ENCODE measurements at regions not wholly inside any gene's neighbourhood (a gene's known extent, or its start where the extent isn't known, plus 50 kb on each side); places are given as distances from the start of the nearest gene placed in this dataset.

- ChIA-PET POLR2A (no interaction called here), CTCF (no interaction called here)
- Histone ChIP-seq H3K9me3 (ENCODE audit: control insufficient read depth, insufficient read depth, low read depth, low read length) (no peaks in the 10 kb centered on the region), H3K4me3 (ENCODE audit: low read depth, low read length) (no peak overlapping the region), H3K27ac (ENCODE audit: extremely low read depth, low read depth, low read length) (no peak overlapping the region), H3K36me3 (ENCODE audit: control insufficient read depth in 2 of 2, insufficient read depth in 1 of 2, low read length in 2 of 2) (no peaks in the 10 kb centered on the region), H3K4me1 (ENCODE audit: control insufficient read depth, insufficient read depth, low read length) (no peaks in the 10 kb centered on the region)
- TF ChIP-seq ZNF629 (tag by site-specific recombination; IDR thresholded peaks at IDR 0.05) (no peak), PRDM2 (tag by site-specific recombination; IDR thresholded peaks at IDR 0.05; ENCODE audit: borderline replicate concordance) (no peak), ZNF184 (tag by site-specific recombination; IDR thresholded peaks at IDR 0.05) (no peak), GFI1B (tag by site-specific recombination; IDR thresholded peaks at IDR 0.05) (no peak), ZSCAN4 (tag by site-specific recombination; IDR thresholded peaks at IDR 0.05) (no peak)
Observed at GRCh38 chr7:88597941-88598425, 161.5 kb upstream of the ZNF804B start.

GRCh38 chr7:88590963-88591362 is 168.5 kb upstream of the ZNF804B start:
- ChIA-PET CTCF (no interaction called here), POLR2A (no interaction called here)
- no peak for TF ChIP-seq ZNF354C (tag by site-specific recombination; IDR thresholded peaks at IDR 0.05; ENCODE audit: borderline replicate concordance, low read depth)
- TF ChIP-seq ZNF629 (tag by site-specific recombination; IDR thresholded peaks at IDR 0.05) = no peak
- no peak for TF ChIP-seq ZNF639 (tag by site-specific recombination; IDR thresholded peaks at IDR 0.05)
- no peak for TF ChIP-seq ZNF157 (tag by site-specific recombination; IDR thresholded peaks at IDR 0.05)
- no peak for TF ChIP-seq ZBTB7A (tag by site-specific recombination; IDR thresholded peaks at IDR 0.05; ENCODE audit: low read depth)

GRCh38 chr7:88589927-88590326 is 169.6 kb upstream of the ZNF804B start:
- Histone ChIP-seq H3K4me1 (ENCODE audit: control insufficient read depth, insufficient read depth, low read length) (no peaks in the 10 kb centered on the region), H3K36me3 (ENCODE audit: control insufficient read depth in 2 of 2, insufficient read depth in 1 of 2, low read length in 2 of 2) (no peaks in the 10 kb centered on the region), H3K27ac (ENCODE audit: extremely low read depth, low read depth, low read length) (no peak overlapping the region), H3K4me3 (ENCODE audit: low read depth, low read length) (no peak overlapping the region), H3K9me3 (ENCODE audit: control insufficient read depth, insufficient read depth, low read depth, low read length) (no peaks in the 10 kb centered on the region)
- ChIA-PET POLR2A (no interaction called here), CTCF (no interaction called here)
- no peak for TF ChIP-seq CTCF (tag by site-specific recombination; IDR thresholded peaks at IDR 0.05)
- TF ChIP-seq ZNF610 (tag by site-specific recombination; IDR thresholded peaks at IDR 0.05; ENCODE audit: borderline replicate concordance) = no peak
- no peak for TF ChIP-seq ZNF555 (tag by site-specific recombination; conservative IDR thresholded peaks at IDR 0.05)
- no peak for TF ChIP-seq ZNF10 (tag by site-specific recombination; IDR thresholded peaks at IDR 0.05)
- TF ChIP-seq ZNF366 (tag by site-specific recombination; conservative IDR thresholded peaks at IDR 0.05) = no peak
- no peak for TF ChIP-seq ZNF391 (tag by site-specific recombination; IDR thresholded peaks at IDR 0.05; ENCODE audit: borderline replicate concordance, low read depth)
- TF ChIP-seq ZBTB21 (tag by site-specific recombination; IDR thresholded peaks at IDR 0.05) = no peak
- no peak for TF ChIP-seq ATF2 (tag by site-specific recombination; IDR thresholded peaks at IDR 0.05; ENCODE audit: low read depth)
- TF ChIP-seq PATZ1 (tag by site-specific recombination; IDR thresholded peaks at IDR 0.05) = no peak

More at GRCh38 chr7:88590963-88591362, 168.5 kb upstream of the ZNF804B start:
- Histone ChIP-seq H3K4me1 (ENCODE audit: control insufficient read depth, insufficient read depth, low read length) (no peaks in the 10 kb centered on the region), H3K4me3 (ENCODE audit: low read depth, low read length) (no peak overlapping the region), H3K36me3 (ENCODE audit: control insufficient read depth in 2 of 2, insufficient read depth in 1 of 2, low read length in 2 of 2) (no peaks in the 10 kb centered on the region), H3K9me3 (ENCODE audit: control insufficient read depth, insufficient read depth, low read depth, low read length) (no peaks in the 10 kb centered on the region), H3K27ac (ENCODE audit: extremely low read depth, low read depth, low read length) (no peak overlapping the region)
